A549 (cell line): ENCODE measurements at regions not wholly inside any gene's neighbourhood (a gene's known extent, or its start where the extent isn't known, plus 50 kb on each side); places are given as distances from the start of the nearest gene placed in this dataset.
A peak's percentile ranks its signal among the peaks of the same experiment; 100 is the strongest.

Experiments
- ATAC-seq, 2 experiments: fragments of 200-7000 bp in 1 of 2; fragments of >200 bp in 1 of 2; cut with Nextera tagmentation in 1 of 2; cut with Tn5 transposase in 1 of 2; 3 replicates each; pipeline versions ENCODE4 v1.8.0 to v1.9.1; 2018 to 2020; ENCODE audit warnings: mild to moderate bottlenecking in 1 of 2, moderate library complexity in 1 of 2
- CTCF ChIA-PET: fragments of 300-600 bp; sonication (Branson Sonifier 250); formaldehyde crosslinking; extraction: SDS; loops from one replicate; lab custom pipeline; 2021; ENCODE audit warnings: antibody characterized with exemption, inconsistent platforms; lab: Yijun Ruan, JAX
- POLR2A ChIA-PET: fragments of 350-600 bp; formaldehyde crosslinking; extraction: SDS; loops from one replicate; lab custom pipeline; 2021; ENCODE audit warnings: antibody characterized with exemption, inconsistent platforms; lab: Yijun Ruan, JAX
- DNase-seq, 2 experiments: peaks; one replicate each; pipeline versions ENCODE4 v3.0.0 to v3.0.0-alpha.2; 2011 to 2016; ENCODE audit warnings: low read depth in 1 of 2, low spot score in 1 of 2
- FAIRE-seq: peaks from 2 replicates; lab custom pipeline; 2011; peaks lifted over from hg19 to GRCh38; lab: Jason Lieb, UNC
- H3K27ac ChIP-seq, 2 experiments: fragments of >200 bp; sonication (Bioruptor Twin); formaldehyde crosslinking; 3 replicates each; pipeline ENCODE4 v1.5.1; 2016 to 2017
- H3K4me1 ChIP-seq: fragments of >200 bp; sonication (Bioruptor Twin); formaldehyde crosslinking; 3 replicates; pipeline ENCODE4 v1.6.1; 2016
- H3K4me2 ChIP-seq: fragments of >200 bp; sonication (Bioruptor Twin); formaldehyde crosslinking; 3 replicates; pipeline ENCODE4 v1.6.1; 2016
- H3K4me3 ChIP-seq: fragments of >200 bp; sonication (Bioruptor Twin); formaldehyde crosslinking; 3 replicates; pipeline ENCODE4 v1.5.1; 2016
- H3K9me3 ChIP-seq: fragments of >200 bp; sonication (Bioruptor Twin); formaldehyde crosslinking; 3 replicates; pipeline ENCODE4 v1.6.1; 2016
- ATOH8 ChIP-seq: fragments of 250-450 bp; sonication (Bioruptor Pico); IDR thresholded peaks from 2 replicates; pipeline ENCODE4 v1.5.0; 2020; ENCODE audit warnings: low read depth, mild to moderate bottlenecking, moderate library complexity
- BHLHE40 ChIP-seq: IDR thresholded peaks from 2 replicates; pipeline ENCODE4 v1.6.1; 2012; ENCODE audit warnings: low read depth, low read length, inconsistent platforms
- CBX2 ChIP-seq: fragments of 200-600 bp; sonication (generic); IDR thresholded peaks from 2 replicates; pipeline ENCODE4 v1.6.1; 2016; ENCODE audit warnings: low read depth, mild to moderate bottlenecking, borderline replicate concordance
- CHD2 ChIP-seq: fragments of 150-350 bp; IDR thresholded peaks from 2 replicates; pipeline ENCODE4 v1.6.1; 2014; ENCODE audit warnings: low read length; ENCODE audit not compliant: partially characterized antibody
- EHF ChIP-seq: fragments of 250-450 bp; sonication (Bioruptor Pico); IDR thresholded peaks from 2 replicates; pipeline ENCODE4 v1.5.0; 2020; ENCODE audit warnings: mild to moderate bottlenecking
- EHMT2 ChIP-seq: fragments of 200-600 bp; sonication (generic); IDR thresholded peaks from 2 replicates; pipeline ENCODE4 v1.6.1; 2016; ENCODE audit warnings: antibody characterized with exemption, low read depth, mild to moderate bottlenecking, moderate library complexity
- FOXS1 ChIP-seq: fragments of 250-450 bp; sonication (Bioruptor Pico); IDR thresholded peaks from 2 replicates; pipeline ENCODE4 v1.5.0; 2020; ENCODE audit warnings: mild to moderate bottlenecking, moderate library complexity
- HEYL ChIP-seq: fragments of 250-450 bp; sonication (Bioruptor Pico); IDR thresholded peaks from 2 replicates; pipeline ENCODE4 v1.8.0; 2021; ENCODE audit warnings: mild to moderate bottlenecking, moderate library complexity
- HOXA7 ChIP-seq: fragments of 250-450 bp; sonication (Bioruptor Pico); IDR thresholded peaks from 2 replicates; pipeline ENCODE4 v1.5.0; 2020; ENCODE audit warnings: mild to moderate bottlenecking, moderate library complexity
- HOXB13 ChIP-seq: fragments of 250-450 bp; sonication (Bioruptor Pico); IDR thresholded peaks from 2 replicates; pipeline ENCODE4 v1.5.0; 2020; ENCODE audit warnings: low read depth, mild to moderate bottlenecking, moderate library complexity
- JUNB ChIP-seq: fragments of >200 bp; sonication (Bioruptor Twin); formaldehyde crosslinking; IDR thresholded peaks from 2 replicates; pipeline ENCODE4 v1.6.1; 2016
- KDM1A ChIP-seq: fragments of 200-600 bp; sonication (generic); IDR thresholded peaks from 2 replicates; pipeline ENCODE4 v1.6.1; 2016; ENCODE audit warnings: low read depth, mild to moderate bottlenecking
- MAFK ChIP-seq: fragments of 450-650 bp; IDR thresholded peaks from 2 replicates; pipeline ENCODE4 v1.6.1; 2014; ENCODE audit not compliant: partially characterized antibody
- MYC ChIP-seq: IDR thresholded peaks from 2 replicates; pipeline ENCODE4 v1.6.1; 2012; ENCODE audit warnings: mild to moderate bottlenecking, inconsistent platforms, low read length, improper control_type of control experiment, borderline replicate concordance
- NFE2L2 ChIP-seq: fragments of 150-350 bp; conservative IDR thresholded peaks from 2 replicates; pipeline ENCODE4 v1.6.1; 2014; ENCODE audit warnings: low read length
- POLR2A ChIP-seq: IDR thresholded peaks from 2 replicates; pipeline ENCODE4 v1.6.1; 2012; ENCODE audit warnings: mild to moderate bottlenecking, low read length
- POLR2AphosphoS2 ChIP-seq: conservative IDR thresholded peaks from 2 replicates; pipeline ENCODE4 v1.6.1; 2012; ENCODE audit warnings: low read length, improper control_type of control experiment, inconsistent platforms
- RAD21 ChIP-seq, 2 experiments: fragments of >200 bp in 1 of 2; sonication (Bioruptor Twin) in 1 of 2; formaldehyde crosslinking in 1 of 2; IDR thresholded peaks in 1 of 2; conservative IDR thresholded peaks in 1 of 2; 2 replicates in 1 of 2; 3 replicates in 1 of 2; pipeline ENCODE4 v1.6.1; 2012 to 2018; ENCODE audit warnings: inconsistent platforms in 1 of 2
- RARB ChIP-seq: fragments of 250-450 bp; sonication (Bioruptor Pico); IDR thresholded peaks from 2 replicates; pipeline ENCODE4 v1.8.0; 2021; ENCODE audit warnings: mild to moderate bottlenecking, moderate library complexity
- RNF2 ChIP-seq: fragments of 200-600 bp; sonication (generic); IDR thresholded peaks from 2 replicates; pipeline ENCODE4 v1.6.1; 2016; ENCODE audit warnings: low read depth, mild to moderate bottlenecking, antibody characterized with exemption, moderate library complexity, borderline replicate concordance
- SMC3 ChIP-seq: fragments of >200 bp; sonication (Bioruptor Twin); formaldehyde crosslinking; IDR thresholded peaks from 3 replicates; pipeline ENCODE4 v1.6.1; 2018; ENCODE audit warnings: inconsistent platforms
- SREBF2 ChIP-seq: fragments of 450-650 bp; IDR thresholded peaks from 2 replicates; pipeline ENCODE4 v1.6.1; 2014; ENCODE audit warnings: mild to moderate bottlenecking, moderate library complexity
- ZNF302 ChIP-seq: fragments of 250-450 bp; sonication (Bioruptor Pico); IDR thresholded peaks from 2 replicates; pipeline ENCODE4 v1.9.0; 2021; ENCODE audit warnings: inconsistent platforms, mild to moderate bottlenecking, moderate library complexity
- WGBS: methylation state at CpG from one replicate; pipeline ENCODE4 v1.1.6; 2017; ENCODE audit errors: missing lambda C conversion rate; 5-methylcytosine and 5-hydroxymethylcytosine counted together
- TF ChIP-seq, protein P1 (sequence below): fragments of >200 bp; sonication (Bioruptor Twin); formaldehyde crosslinking; IDR thresholded peaks from 3 replicates; pipeline ENCODE4 v1.5.1; 2016
- TF ChIP-seq, protein P2 (sequence below): fragments of 450-650 bp; IDR thresholded peaks from 2 replicates; pipeline ENCODE4 v1.6.1; 2014; ENCODE audit warnings: antibody characterized with exemption
- TF ChIP-seq, protein P3 (sequence below): fragments of 250-450 bp; sonication (Bioruptor Pico); IDR thresholded peaks from 2 replicates; pipeline ENCODE4 v1.5.0; 2021; ENCODE audit warnings: mild to moderate bottlenecking, moderate library complexity, borderline replicate concordance

- TF ChIP-seq, protein P1, sequence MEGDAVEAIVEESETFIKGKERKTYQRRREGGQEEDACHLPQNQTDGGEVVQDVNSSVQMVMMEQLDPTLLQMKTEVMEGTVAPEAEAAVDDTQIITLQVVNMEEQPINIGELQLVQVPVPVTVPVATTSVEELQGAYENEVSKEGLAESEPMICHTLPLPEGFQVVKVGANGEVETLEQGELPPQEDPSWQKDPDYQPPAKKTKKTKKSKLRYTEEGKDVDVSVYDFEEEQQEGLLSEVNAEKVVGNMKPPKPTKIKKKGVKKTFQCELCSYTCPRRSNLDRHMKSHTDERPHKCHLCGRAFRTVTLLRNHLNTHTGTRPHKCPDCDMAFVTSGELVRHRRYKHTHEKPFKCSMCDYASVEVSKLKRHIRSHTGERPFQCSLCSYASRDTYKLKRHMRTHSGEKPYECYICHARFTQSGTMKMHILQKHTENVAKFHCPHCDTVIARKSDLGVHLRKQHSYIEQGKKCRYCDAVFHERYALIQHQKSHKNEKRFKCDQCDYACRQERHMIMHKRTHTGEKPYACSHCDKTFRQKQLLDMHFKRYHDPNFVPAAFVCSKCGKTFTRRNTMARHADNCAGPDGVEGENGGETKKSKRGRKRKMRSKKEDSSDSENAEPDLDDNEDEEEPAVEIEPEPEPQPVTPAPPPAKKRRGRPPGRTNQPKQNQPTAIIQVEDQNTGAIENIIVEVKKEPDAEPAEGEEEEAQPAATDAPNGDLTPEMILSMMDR: peak; percentile 87
- TF ChIP-seq, protein P2, sequence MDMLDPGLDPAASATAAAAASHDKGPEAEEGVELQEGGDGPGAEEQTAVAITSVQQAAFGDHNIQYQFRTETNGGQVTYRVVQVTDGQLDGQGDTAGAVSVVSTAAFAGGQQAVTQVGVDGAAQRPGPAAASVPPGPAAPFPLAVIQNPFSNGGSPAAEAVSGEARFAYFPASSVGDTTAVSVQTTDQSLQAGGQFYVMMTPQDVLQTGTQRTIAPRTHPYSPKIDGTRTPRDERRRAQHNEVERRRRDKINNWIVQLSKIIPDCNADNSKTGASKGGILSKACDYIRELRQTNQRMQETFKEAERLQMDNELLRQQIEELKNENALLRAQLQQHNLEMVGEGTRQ: no peak
- no peak for TF ChIP-seq JUNB
- peak; percentile 74 for TF ChIP-seq SMC3
- TF ChIP-seq CBX2: no peak
- TF ChIP-seq ATOH8: no peak
- TF ChIP-seq RAD21 (conservative IDR thresholded peaks at IDR 0.05 in 1 of 2, IDR thresholded peaks at IDR 0.05 in 1 of 2): peak; percentile 77 to 78
Measured at GRCh38 chr1:199551967-199552565, 475.4 kb upstream of the NR5A2 start (continued).

- FAIRE-seq (no peak), ATAC-seq (no peak), DNase-seq (no peak)
- H3K4me1 ChIP-seq: no peaks in the 10 kb centered on the region
- no peak overlapping the region for H3K4me3 ChIP-seq
- 43% methylated on average over 1 of the region's 1 CpG for WGBS
- ChIA-PET POLR2A (interaction anchor here (0.6 kb wide), 1 partner anchor 384 kb away, joined by 3 read pairs; no protein-coding TSS in a partner anchor), CTCF (interaction anchor here (0.6 to 2.1 kb wide), 3 partner anchors 9 to 190 kb away, joined by 3 to 5 read pairs (median 3); no protein-coding TSS in a partner anchor)
- H3K27ac ChIP-seq: no peak overlapping the region
- H3K9me3 ChIP-seq: no peaks in the 10 kb centered on the region
- H3K4me2 ChIP-seq: no peak overlapping the region
- TF ChIP-seq HOXA7 (CRISPR knock-in tag) (no peak), CHD2 (no peak), POLR2A (no peak), HEYL (CRISPR knock-in tag) (no peak), BHLHE40 (no peak), RNF2 (no peak), MAFK (peak; percentile 76), HOXB13 (CRISPR knock-in tag) (no peak)
Measured at GRCh38 chr1:199553104-199553503, 474.4 kb upstream of the NR5A2 start.

GRCh38 chr1:199561334-199561733, 466.2 kb upstream of the NR5A2 start:
- H3K27ac ChIP-seq: no peak overlapping the region
- no peak for FAIRE-seq
- TF ChIP-seq POLR2AphosphoS2: no peak
- no peak for TF ChIP-seq SMC3
- TF ChIP-seq ZNF302 (CRISPR knock-in tag): no peak
- TF ChIP-seq RARB (CRISPR knock-in tag): no peak
- TF ChIP-seq, protein P3, sequence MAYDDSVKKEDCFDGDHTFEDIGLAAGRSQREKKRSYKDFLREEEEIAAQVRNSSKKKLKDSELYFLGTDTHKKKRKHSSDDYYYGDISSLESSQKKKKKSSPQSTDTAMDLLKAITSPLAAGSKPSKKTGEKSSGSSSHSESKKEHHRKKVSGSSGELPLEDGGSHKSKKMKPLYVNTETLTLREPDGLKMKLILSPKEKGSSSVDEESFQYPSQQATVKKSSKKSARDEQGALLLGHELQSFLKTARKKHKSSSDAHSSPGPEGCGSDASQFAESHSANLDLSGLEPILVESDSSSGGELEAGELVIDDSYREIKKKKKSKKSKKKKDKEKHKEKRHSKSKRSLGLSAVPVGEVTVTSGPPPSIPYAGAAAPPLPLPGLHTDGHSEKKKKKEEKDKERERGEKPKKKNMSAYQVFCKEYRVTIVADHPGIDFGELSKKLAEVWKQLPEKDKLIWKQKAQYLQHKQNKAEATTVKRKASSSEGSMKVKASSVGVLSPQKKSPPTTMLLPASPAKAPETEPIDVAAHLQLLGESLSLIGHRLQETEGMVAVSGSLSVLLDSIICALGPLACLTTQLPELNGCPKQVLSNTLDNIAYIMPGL (CRISPR knock-in tag): no peak
- no peak for TF ChIP-seq NFE2L2
- no peak for TF ChIP-seq JUNB
- no peak for TF ChIP-seq EHMT2
- no peak for TF ChIP-seq EHF
- TF ChIP-seq FOXS1: no peak
- TF ChIP-seq HOXB13 (CRISPR knock-in tag): no peak
- no peak for TF ChIP-seq MYC
- TF ChIP-seq MAFK: no peak
- TF ChIP-seq SREBF2: no peak
- no peak for TF ChIP-seq KDM1A
- no peak for DNase-seq
- H3K4me1 ChIP-seq: no peaks in the 10 kb centered on the region
- no peak overlapping the region for H3K4me3 ChIP-seq
- ChIA-PET POLR2A (no interaction called here), CTCF (interaction anchor here (0.6 kb wide), 1 partner anchor 288 kb away, joined by 3 read pairs; no protein-coding TSS in a partner anchor)
- 5% methylated on average over 2 of the region's 2 CpGs for WGBS
- no peak for ATAC-seq
- H3K9me3 ChIP-seq: no peaks in the 10 kb centered on the region
- no peak overlapping the region for H3K4me2 ChIP-seq
